Stimulated activated CD4-positive, alpha-beta T cell treated with anti-CD3 and anti-CD28 coated beads, Interleukin-4, amount 100 ng/mL, for 4 hours (primary cell): ENCODE measurements at regions not wholly inside any gene's neighbourhood (a gene's known extent, or its start where the extent isn't known, plus 50 kb on each side); places are given as distances from the start of the nearest gene placed in this dataset.
"Not testable (repeated sequence)": the region's sequence is repeated elsewhere in the genome, so short reads cannot be mapped to it uniquely, and the experiment has no call there.

Experiments
- DNase-seq, 2 experiments: peaks; one replicate each; pipeline ENCODE4 v3.0.0-alpha.2; 2020

- no peak for DNase-seq
Measured at GRCh38 chr11:82533628-82534327, 199.9 kb downstream of the FAM181B start.

- no peak for DNase-seq
Measured at GRCh38 chr11:82529936-82530335, 203.7 kb downstream of the FAM181B start.

- DNase-seq: no peak
Measured at GRCh38 chr11:82527081-82527584, 206.5 kb downstream of the FAM181B start.

GRCh38 chr11:82523141-82523540 lies 210.5 kb downstream of the FAM181B start:
- no peak for DNase-seq

- DNase-seq: no peak
Measured at GRCh38 chr11:82521427-82521826, 212.2 kb downstream of the FAM181B start.

- no peak for DNase-seq
Measured at GRCh38 chr11:82507288-82507687, 226.4 kb downstream of the FAM181B start.

GRCh38 chr11:82505379-82505778 lies 228.3 kb downstream of the FAM181B start:
- DNase-seq: no peak

GRCh38 chr11:82501174-82501573 lies 232.5 kb downstream of the FAM181B start:
- not testable (repeated sequence) for DNase-seq

GRCh38 chr11:82494988-82495432 lies 238.7 kb downstream of the FAM181B start:
- no peak for DNase-seq

- DNase-seq: no peak
Measured at GRCh38 chr11:82474876-82475275, 258.8 kb downstream of the FAM181B start.

- DNase-seq: no peak
Measured at GRCh38 chr11:82465481-82465880, 268.2 kb downstream of the FAM181B start.

- DNase-seq: no peak
Measured at GRCh38 chr11:82462608-82463242, 270.9 kb downstream of the FAM181B start.

- DNase-seq: no peak
Measured at GRCh38 chr11:82458761-82459160, 274.9 kb downstream of the FAM181B start.

GRCh38 chr11:82458147-82458546 lies 275.5 kb downstream of the FAM181B start:
- no peak for DNase-seq

GRCh38 chr11:82450996-82451395 lies 282.7 kb downstream of the FAM181B start:
- DNase-seq: no peak

- DNase-seq: no peak
Measured at GRCh38 chr11:82406611-82407010, 327.1 kb downstream of the FAM181B start.

GRCh38 chr11:82405421-82405820 lies 328.2 kb downstream of the FAM181B start:
- no peak for DNase-seq

GRCh38 chr11:82404981-82405380 lies 328.7 kb downstream of the FAM181B start:
- no peak for DNase-seq

GRCh38 chr11:82403640-82404305 lies 329.9 kb downstream of the FAM181B start:
- DNase-seq: no peak

GRCh38 chr11:82398300-82398815 lies 335.3 kb downstream of the FAM181B start:
- no peak for DNase-seq

- DNase-seq: not testable (repeated sequence)
Measured at GRCh38 chr11:82396639-82397038, 337.0 kb downstream of the FAM181B start.

GRCh38 chr11:82384308-82384707 lies 349.4 kb downstream of the FAM181B start:
- DNase-seq: no peak

GRCh38 chr11:82373781-82374542 lies 359.7 kb downstream of the FAM181B start:
- no peak for DNase-seq
